Keratinocyte (primary cell): ENCODE measurements at regions not wholly inside any gene's neighbourhood (a gene's known extent, or its start where the extent isn't known, plus 50 kb on each side); places are given as distances from the start of the nearest gene placed in this dataset.

Experiments used
- CTCF ChIP-seq, 3 experiments: IDR thresholded peaks in 1 of 3; conservative IDR thresholded peaks in 1 of 3; optimal IDR thresholded peaks in 1 of 3; 2 replicates in 2 of 3; 3 replicates in 1 of 3; pipeline versions ENCODE3 to v1.5.1; 2011; ENCODE audit warnings: low read length in 3 of 3, mild to moderate bottlenecking in 3 of 3, moderate library complexity in 2 of 3, control low read depth in 1 of 3, inconsistent platforms in 1 of 3; ENCODE audit not compliant: insufficient read depth in 2 of 3; ENCODE audit errors: extremely low read depth in 1 of 3
- EZH2 ChIP-seq: IDR thresholded peaks from one replicate; pipeline ENCODE4 v1.6.1; 2012; ENCODE audit warnings: inconsistent platforms, mild to moderate bottlenecking, low read length, moderate library complexity

DNA sequence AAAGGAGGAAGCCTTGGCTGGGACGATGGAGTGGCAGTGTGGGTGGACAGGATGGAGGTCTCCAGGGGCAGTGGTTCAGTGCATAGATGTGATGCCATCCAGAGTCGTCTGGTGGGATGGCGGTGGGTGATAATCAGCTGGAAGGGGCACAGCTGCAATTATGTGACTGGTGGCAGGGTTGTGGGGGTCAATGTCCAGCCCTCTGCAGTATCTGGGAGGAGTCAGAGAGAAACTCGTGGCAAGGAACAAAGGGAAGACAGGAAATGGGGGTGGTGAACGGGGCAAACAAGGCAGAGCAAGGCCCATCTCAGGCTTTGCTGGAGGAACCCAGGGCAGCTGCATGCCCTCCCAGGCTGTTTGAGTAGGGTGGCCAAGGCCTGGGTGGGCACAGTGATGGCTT lies 118.3 kb upstream of the USP24 start:
- TF ChIP-seq CTCF (optimal IDR thresholded peaks at IDR 0.05 in 1 of 3, IDR thresholded peaks at IDR 0.05 in 1 of 3, conservative IDR thresholded peaks at IDR 0.05 in 1 of 3; ENCODE audit: extremely low read depth in 1 of 3, insufficient read depth in 2 of 3, low read length in 3 of 3) (no peak), EZH2 (no peak)
